Spleen (tissue), 11 donors: ENCODE measurements at regions not wholly inside any gene's neighbourhood (a gene's known extent, or its start where the extent isn't known, plus 50 kb on each side); places are given as distances from the start of the nearest gene placed in this dataset.

ENCODE experiments used
- DNase-seq: peaks from one replicate; pipeline ENCODE4 v3.0.0-alpha.2; 2020
- H3K27ac ChIP-seq, 8 donors: fragments of 200-600 bp; sonication (generic) in 7 of 8; 1 replicate in 4 of 8; 2 replicates in 4 of 8; pipeline versions ENCODE4 v1.5.0 to v1.8.0; 2016 to 2021; ENCODE audit warnings: inconsistent platforms in 4 of 8, mild to moderate bottlenecking in 4 of 8, moderate library complexity in 1 of 8
- H3K27me3 ChIP-seq, 7 donors: fragments of 200-600 bp; sonication (generic) in 6 of 7; replicated peaks in 1 of 7; 1 replicate in 4 of 7; 2 replicates in 3 of 7; pipeline versions ENCODE4 v1.5.0 to v1.8.0; 2016 to 2021; ENCODE audit warnings: inconsistent platforms in 3 of 7, mild to moderate bottlenecking in 1 of 7
- H3K36me3 ChIP-seq, 6 donors: fragments of 200-600 bp; sonication (generic) in 5 of 6; 1 replicate in 4 of 6; 2 replicates in 2 of 6; pipeline versions ENCODE4 v1.5.0 to v1.8.0; 2016 to 2021; ENCODE audit warnings: inconsistent platforms in 2 of 6
- H3K4me1 ChIP-seq, 6 donors: fragments of 200-600 bp; sonication (generic) in 5 of 6; 1 replicate in 3 of 6; 2 replicates in 3 of 6; pipeline versions ENCODE4 v1.5.0 to v1.8.0; 2016 to 2021; ENCODE audit warnings: inconsistent platforms in 3 of 6
- H3K4me3 ChIP-seq, 8 donors: fragments of 200-600 bp; sonication (generic) in 7 of 8; 1 replicate in 4 of 8; 2 replicates in 4 of 8; pipeline versions ENCODE4 v1.5.0 to v1.8.0; 2016 to 2021; ENCODE audit warnings: inconsistent platforms in 4 of 8, mild to moderate bottlenecking in 4 of 8, moderate library complexity in 2 of 8
- H3K9me3 ChIP-seq, 8 donors: fragments of 200-600 bp; sonication (generic) in 7 of 8; 1 replicate in 4 of 8; 2 replicates in 4 of 8; pipeline versions ENCODE4 v1.5.0 to v1.8.0; 2016 to 2021; ENCODE audit warnings: inconsistent platforms in 4 of 8
- CTCF ChIP-seq, 11 experiments: fragments of 200-600 bp in 7 of 11; fragments of 450-650 bp in 4 of 11; sonication (generic) in 4 of 11; IDR thresholded peaks in 8 of 11; conservative IDR thresholded peaks in 3 of 11; 1 replicate in 7 of 11; 2 replicates in 4 of 11; pipeline versions ENCODE4 v1.4.0 to v1.8.0; 2016 to 2021; ENCODE audit warnings: antibody characterized with exemption in 11 of 11, inconsistent platforms in 4 of 11, mild to moderate bottlenecking in 1 of 11
- POLR2A ChIP-seq, 3 donors: fragments of 450-650 bp; IDR thresholded peaks; one replicate each; pipeline ENCODE4 v1.5.1; 2017; ENCODE audit warnings: antibody characterized with exemption in 3 of 3, mild to moderate bottlenecking in 1 of 3
- POLR2AphosphoS5 ChIP-seq, 3 donors: sonication (generic); formaldehyde crosslinking; IDR thresholded peaks; one replicate each; pipeline ENCODE4 v1.5.1; 2017; ENCODE audit warnings: antibody characterized with exemption in 3 of 3
- WGBS, 5 donors: extraction: QIAGEN DNeasy Blood & Tissue Kit in 3 of 5; methylation state at CpG; one replicate each; pipeline versions ENCODE4 v1.1.5 to v1.1.7; 2013 to 2018; 5-methylcytosine and 5-hydroxymethylcytosine counted together
- intact Hi-C: fragments of 100-400 bp; cut with DNase I; formaldehyde crosslinking; loops from one replicate; pipeline ENCODE4 v1.15.0; 2023; ENCODE audit warnings: low total_unique reads
- donor health status: healthy with polysubstance abuse.
- donor health status: DM: no; HTN: no; CAD: no; lungs with moderate emphysema.
- donor health status: DM: no; HTN: no; CAD: no.
- donor health status: Bipolar disorder and iron deficiency.
- donor health status: healthy.
- donor health status: DM: no; HTN: no; CAD: no.
- donor health status: DM: yes; HTN: yes; CAD: no.

GRCh38 chr3:30162579-30162978 lies 443.8 kb upstream of the TGFBR2 start:
- Histone ChIP-seq H3K36me3 (no peaks in the 10 kb centered on the region), H3K9me3 (peaks cover 0 to 17% (median 12%) of the 10 kb centered on the region in 8 donors), H3K4me1 (peaks cover 0 to 8% (median 3%) of the 10 kb centered on the region in 6 donors), H3K27ac (no peak overlapping the region), H3K4me3 (no peak overlapping the region), H3K27me3 (no peaks in the 10 kb centered on the region)
- TF ChIP-seq POLR2AphosphoS5 (IDR thresholded peaks at IDR 0.05) (no peak), POLR2A (IDR thresholded peaks at IDR 0.05) (no peak), CTCF (IDR thresholded peaks at IDR 0.05 in 8 of 11, conservative IDR thresholded peaks at IDR 0.05 in 3 of 11) (no peak)
- intact Hi-C loops = no loop called here
- DNase-seq = no peak
- 86 to 97% (median 94%) methylated on average over 3 of the region's 3 CpGs for WGBS, 5 donors

- 80 to 97% (median 87%) methylated on average over 4 of the region's 4 CpGs for WGBS, 5 donors
- H3K27me3 ChIP-seq = no peaks in the 10 kb centered on the region
- H3K4me1 ChIP-seq = peaks cover 0 to 2% (median under 1%) of the 10 kb centered on the region in 6 donors
- intact Hi-C loops = no loop called here
- DNase-seq = no peak
- H3K4me3 ChIP-seq = no peak overlapping the region
- TF ChIP-seq CTCF (IDR thresholded peaks at IDR 0.05 in 8 of 11, conservative IDR thresholded peaks at IDR 0.05 in 3 of 11) (no peak), POLR2AphosphoS5 (IDR thresholded peaks at IDR 0.05) (no peak), POLR2A (IDR thresholded peaks at IDR 0.05) (no peak)
- no peaks in the 10 kb centered on the region for H3K36me3 ChIP-seq
- peaks cover 0 to 17% (median 12%) of the 10 kb centered on the region in 8 donors for H3K9me3 ChIP-seq
- H3K27ac ChIP-seq = no peak overlapping the region
Measured at GRCh38 chr3:30166535-30166934, 439.9 kb upstream of the TGFBR2 start.

- H3K36me3 ChIP-seq = no peaks in the 10 kb centered on the region
- WGBS, 5 donors = 52 to 71% (median 63%) methylated on average over 3 of the region's 3 CpGs
Measured at GRCh38 chr3:30167541-30168011, 438.8 kb upstream of the TGFBR2 start.

GRCh38 chr3:30169487-30169886 lies 436.9 kb upstream of the TGFBR2 start:
- Histone ChIP-seq H3K27me3 (no peaks in the 10 kb centered on the region), H3K4me3 (no peak overlapping the region), H3K9me3 (peaks cover 0 to 17% (median 12%) of the 10 kb centered on the region in 8 donors), H3K4me1 (no peaks in the 10 kb centered on the region), H3K36me3 (no peaks in the 10 kb centered on the region), H3K27ac (no peak overlapping the region)
- TF ChIP-seq POLR2A (IDR thresholded peaks at IDR 0.05) = no peak
- TF ChIP-seq CTCF (IDR thresholded peaks at IDR 0.05 in 8 of 11, conservative IDR thresholded peaks at IDR 0.05 in 3 of 11) = no peak
- TF ChIP-seq POLR2AphosphoS5 (IDR thresholded peaks at IDR 0.05) = no peak
- intact Hi-C loops = no loop called here
- DNase-seq = no peak

More at GRCh38 chr3:30167541-30168011, 438.8 kb upstream of the TGFBR2 start:
- Histone ChIP-seq H3K4me3 (no peak overlapping the region), H3K27ac (no peak overlapping the region), H3K9me3 (peaks cover 0 to 17% (median 12%) of the 10 kb centered on the region in 8 donors), H3K27me3 (no peaks in the 10 kb centered on the region), H3K4me1 (no peaks in the 10 kb centered on the region)
- no peak for DNase-seq
- no peak for TF ChIP-seq POLR2AphosphoS5 (IDR thresholded peaks at IDR 0.05)
- TF ChIP-seq CTCF (IDR thresholded peaks at IDR 0.05 in 8 of 11, conservative IDR thresholded peaks at IDR 0.05 in 3 of 11) = no peak
- no peak for TF ChIP-seq POLR2A (IDR thresholded peaks at IDR 0.05)
- intact Hi-C loops = no loop called here
